H1 (cell line): ENCODE measurements at regions not wholly inside any gene's neighbourhood (a gene's known extent, or its start where the extent isn't known, plus 50 kb on each side); places are given as distances from the start of the nearest gene placed in this dataset.

Experiments
- GTF2F1 ChIP-seq: IDR thresholded peaks from 2 replicates; pipeline ENCODE4 v1.6.1; 2012; ENCODE audit warnings: low read depth, low read length, improper control_type of control experiment, borderline replicate concordance
- MAFK ChIP-seq: IDR thresholded peaks from 2 replicates; pipeline ENCODE4 v1.6.1; 2012; ENCODE audit warnings: low read depth, mild to moderate bottlenecking, improper control_type of control experiment, low read length
- POLR2A ChIP-seq, 2 experiments: IDR thresholded peaks; 1 replicate in 1 of 2; 2 replicates in 1 of 2; pipeline ENCODE4 v1.6.1; 2011; ENCODE audit warnings: low read depth in 2 of 2, low read length in 2 of 2, mild to moderate bottlenecking in 2 of 2; ENCODE audit errors: control extremely low read depth in 1 of 2
- RFX5 ChIP-seq: IDR thresholded peaks from 2 replicates; pipeline ENCODE4 v1.6.1; 2011; ENCODE audit warnings: low read depth, low read length, improper control_type of control experiment, borderline replicate concordance
- RXRA ChIP-seq: IDR thresholded peaks from 2 replicates; pipeline ENCODE4 v1.6.1; 2011; ENCODE audit warnings: low read depth, mild to moderate bottlenecking, low read length, moderate library complexity; ENCODE audit not compliant: insufficient read depth
- TF ChIP-seq, protein P1 (sequence below), 3 experiments: IDR thresholded peaks; 1 replicate in 2 of 3; 2 replicates in 1 of 3; pipeline versions ENCODE4 v1.5.1 to v1.6.1; 2011; ENCODE audit warnings: low read length in 3 of 3, mild to moderate bottlenecking in 3 of 3, inconsistent platforms in 2 of 3, low read depth in 1 of 3, moderate library complexity in 1 of 3; ENCODE audit not compliant: insufficient read depth in 1 of 3; ENCODE audit errors: control extremely low read depth in 1 of 3
- TF ChIP-seq, protein P2 (sequence below): IDR thresholded peaks from 2 replicates; pipeline ENCODE4 v1.6.1; 2012; ENCODE audit warnings: low read length, inconsistent platforms

DNA sequence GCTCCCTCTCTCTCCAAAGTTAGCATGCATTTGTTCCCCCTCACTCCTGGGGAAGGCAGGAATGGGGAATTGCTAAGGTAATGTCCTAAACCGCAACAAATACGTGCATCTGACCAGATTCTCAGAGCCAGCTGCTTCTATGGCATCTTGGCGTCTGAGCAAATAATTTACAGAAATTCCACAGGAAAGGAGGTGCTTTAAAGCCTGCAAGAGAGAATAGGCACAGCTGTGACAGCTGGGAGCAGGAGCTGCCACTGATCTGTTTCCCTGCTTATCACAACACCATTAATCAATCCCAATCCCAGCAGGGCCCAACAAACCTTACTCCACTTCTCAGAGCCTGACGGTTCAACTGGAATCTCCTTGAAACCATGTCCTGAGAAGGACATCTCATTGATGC is 83.5 kb upstream of the ZNF281 start:
- TF ChIP-seq RXRA (no peak), RFX5 (no peak), GTF2F1 (no peak), POLR2A (IDR thresholded peaks at IDR 0.05; ENCODE audit: control extremely low read depth in 1 of 2, low read depth in 2 of 2, low read length in 2 of 2) (no peak), MAFK (no peak)
- TF ChIP-seq, protein P1, sequence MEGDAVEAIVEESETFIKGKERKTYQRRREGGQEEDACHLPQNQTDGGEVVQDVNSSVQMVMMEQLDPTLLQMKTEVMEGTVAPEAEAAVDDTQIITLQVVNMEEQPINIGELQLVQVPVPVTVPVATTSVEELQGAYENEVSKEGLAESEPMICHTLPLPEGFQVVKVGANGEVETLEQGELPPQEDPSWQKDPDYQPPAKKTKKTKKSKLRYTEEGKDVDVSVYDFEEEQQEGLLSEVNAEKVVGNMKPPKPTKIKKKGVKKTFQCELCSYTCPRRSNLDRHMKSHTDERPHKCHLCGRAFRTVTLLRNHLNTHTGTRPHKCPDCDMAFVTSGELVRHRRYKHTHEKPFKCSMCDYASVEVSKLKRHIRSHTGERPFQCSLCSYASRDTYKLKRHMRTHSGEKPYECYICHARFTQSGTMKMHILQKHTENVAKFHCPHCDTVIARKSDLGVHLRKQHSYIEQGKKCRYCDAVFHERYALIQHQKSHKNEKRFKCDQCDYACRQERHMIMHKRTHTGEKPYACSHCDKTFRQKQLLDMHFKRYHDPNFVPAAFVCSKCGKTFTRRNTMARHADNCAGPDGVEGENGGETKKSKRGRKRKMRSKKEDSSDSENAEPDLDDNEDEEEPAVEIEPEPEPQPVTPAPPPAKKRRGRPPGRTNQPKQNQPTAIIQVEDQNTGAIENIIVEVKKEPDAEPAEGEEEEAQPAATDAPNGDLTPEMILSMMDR (IDR thresholded peaks at IDR 0.05; ENCODE audit: control extremely low read depth in 1 of 3, insufficient read depth in 1 of 3, low read depth in 1 of 3, low read length in 3 of 3), result no peak
- TF ChIP-seq, protein P2, sequence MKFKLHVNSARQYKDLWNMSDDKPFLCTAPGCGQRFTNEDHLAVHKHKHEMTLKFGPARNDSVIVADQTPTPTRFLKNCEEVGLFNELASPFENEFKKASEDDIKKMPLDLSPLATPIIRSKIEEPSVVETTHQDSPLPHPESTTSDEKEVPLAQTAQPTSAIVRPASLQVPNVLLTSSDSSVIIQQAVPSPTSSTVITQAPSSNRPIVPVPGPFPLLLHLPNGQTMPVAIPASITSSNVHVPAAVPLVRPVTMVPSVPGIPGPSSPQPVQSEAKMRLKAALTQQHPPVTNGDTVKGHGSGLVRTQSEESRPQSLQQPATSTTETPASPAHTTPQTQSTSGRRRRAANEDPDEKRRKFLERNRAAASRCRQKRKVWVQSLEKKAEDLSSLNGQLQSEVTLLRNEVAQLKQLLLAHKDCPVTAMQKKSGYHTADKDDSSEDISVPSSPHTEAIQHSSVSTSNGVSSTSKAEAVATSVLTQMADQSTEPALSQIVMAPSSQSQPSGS, result no peak
